ENCODE measurements at regions not wholly inside any gene's neighbourhood (a gene's known extent, or its start where the extent isn't known, plus 50 kb on each side); places are given as distances from the start of the nearest gene placed in this dataset.

- no peaks in the 10 kb centered on the region for H3K4me1 Mint-ChIP-seq
- H3K27me3 ChIP-seq (ENCODE audit: control insufficient read depth, insufficient read depth, low read length, poor library complexity, severe bottlenecking), result no peaks in the 10 kb centered on the region
- H3K36me3 ChIP-seq (ENCODE audit: control insufficient read depth, insufficient read depth, low read length), result no peaks in the 10 kb centered on the region
- H3K9me3 ChIP-seq (ENCODE audit: control insufficient read depth, low read length), result no peaks in the 10 kb centered on the region
- H3K27ac Mint-ChIP-seq, result no peak overlapping the region
- H3K36me3 Mint-ChIP-seq (ENCODE audit: low read depth), result no peaks in the 10 kb centered on the region
- TF ChIP-seq CTCF (conservative IDR thresholded peaks at IDR 0.05), result no peak
- no peak overlapping the region for H3K4me3 ChIP-seq (ENCODE audit: low read length)
- H3K4me1 ChIP-seq (ENCODE audit: control insufficient read depth, insufficient read depth, low read length), result no peaks in the 10 kb centered on the region
- DNase-seq, result no peak
- no peak overlapping the region for H3K9ac ChIP-seq (ENCODE audit: extremely low read depth, low read length, poor library complexity, severe bottlenecking)
- H3K9me3 Mint-ChIP-seq, result no peaks in the 10 kb centered on the region
- WGBS, 2 experiments (ENCODE audit: insufficient coverage in 1 of 2, insufficient read length in 1 of 2), result 95 to 100% methylated on average over 1 to 4 of the region's 5 CpGs
- no peaks in the 10 kb centered on the region for H3K27me3 Mint-ChIP-seq (ENCODE audit: insufficient read depth)
- H3K4me3 Mint-ChIP-seq, result no peak overlapping the region
- H3K27ac ChIP-seq (ENCODE audit: low read depth, low read length), result no peak overlapping the region
Observed at GRCh38 chr7:41491308-41491707, 211.6 kb downstream of the INHBA start.

GRCh38 chr7:41489885-41490284 lies 213.0 kb downstream of the INHBA start:
- Histone ChIP-seq H3K9ac (ENCODE audit: extremely low read depth, low read length, poor library complexity, severe bottlenecking) (no peak overlapping the region), H3K4me1 (ENCODE audit: control insufficient read depth, insufficient read depth, low read length) (no peaks in the 10 kb centered on the region), H3K4me3 (ENCODE audit: low read length) (no peak overlapping the region), H3K9me3 (ENCODE audit: control insufficient read depth, low read length) (no peaks in the 10 kb centered on the region), H3K27me3 (ENCODE audit: control insufficient read depth, insufficient read depth, low read length, poor library complexity, severe bottlenecking) (no peaks in the 10 kb centered on the region), H3K36me3 (ENCODE audit: control insufficient read depth, insufficient read depth, low read length) (no peaks in the 10 kb centered on the region), H3K27ac (ENCODE audit: low read depth, low read length) (no peak overlapping the region)
- H3K4me1 Mint-ChIP-seq, result no peaks in the 10 kb centered on the region
- no peaks in the 10 kb centered on the region for H3K27me3 Mint-ChIP-seq (ENCODE audit: insufficient read depth)
- no peak overlapping the region for H3K27ac Mint-ChIP-seq
- no peaks in the 10 kb centered on the region for H3K36me3 Mint-ChIP-seq (ENCODE audit: low read depth)
- WGBS, 2 experiments (ENCODE audit: insufficient coverage in 1 of 2, insufficient read length in 1 of 2), result 98% methylated on average over 2 of the region's 2 CpGs; no CpG with 5 or more reads in 1 of the 2 experiments
- H3K9me3 Mint-ChIP-seq, result no peaks in the 10 kb centered on the region
- H3K4me3 Mint-ChIP-seq, result no peak overlapping the region
- no peak for DNase-seq
- TF ChIP-seq CTCF (conservative IDR thresholded peaks at IDR 0.05), result no peak

- no peak overlapping the region for H3K27ac ChIP-seq (ENCODE audit: low read depth, low read length)
- DNase-seq, result no peak
- Mint-ChIP-seq H3K27ac (no peak overlapping the region), H3K4me1 (no peaks in the 10 kb centered on the region), H3K36me3 (ENCODE audit: low read depth) (no peaks in the 10 kb centered on the region), H3K9me3 (no peaks in the 10 kb centered on the region), H3K4me3 (no peak overlapping the region), H3K27me3 (ENCODE audit: insufficient read depth) (no peaks in the 10 kb centered on the region)
- no peak for TF ChIP-seq CTCF (conservative IDR thresholded peaks at IDR 0.05)
- H3K4me1 ChIP-seq (ENCODE audit: control insufficient read depth, insufficient read depth, low read length), result no peaks in the 10 kb centered on the region
- no peaks in the 10 kb centered on the region for H3K27me3 ChIP-seq (ENCODE audit: control insufficient read depth, insufficient read depth, low read length, poor library complexity, severe bottlenecking)
- H3K9ac ChIP-seq (ENCODE audit: extremely low read depth, low read length, poor library complexity, severe bottlenecking), result no peak overlapping the region
- no peak overlapping the region for H3K4me3 ChIP-seq (ENCODE audit: low read length)
- no peaks in the 10 kb centered on the region for H3K9me3 ChIP-seq (ENCODE audit: control insufficient read depth, low read length)
- H3K36me3 ChIP-seq (ENCODE audit: control insufficient read depth, insufficient read depth, low read length), result no peaks in the 10 kb centered on the region
- 91 to 100% methylated on average over 4 to 7 of the region's 7 CpGs for WGBS, 2 experiments (ENCODE audit: insufficient coverage in 1 of 2, insufficient read length in 1 of 2)
Observed at GRCh38 chr7:41487229-41487940, 215.5 kb downstream of the INHBA start.
